ENCODE measurements at regions not wholly inside any gene's neighbourhood (a gene's known extent, or its start where the extent isn't known, plus 50 kb on each side); places are given as distances from the start of the nearest gene placed in this dataset.

- no peak for TF ChIP-seq CTCF (IDR thresholded peaks at IDR 0.05)
- H3K9me3 ChIP-seq = no peaks in the 10 kb centered on the region
- H3K36me3 ChIP-seq = no peaks in the 10 kb centered on the region
- H3K27ac ChIP-seq = no peak overlapping the region
- H3K27me3 ChIP-seq = no peaks in the 10 kb centered on the region
- H3K4me1 ChIP-seq (ENCODE audit: control insufficient read depth in 1 of 2, insufficient read depth in 1 of 2, low read depth in 1 of 2, low read length in 1 of 2) = no peaks in the 10 kb centered on the region
- H3K4me3 ChIP-seq (ENCODE audit: low read depth in 1 of 2, low read length in 1 of 2) = no peak overlapping the region
Observed at GRCh38 chr3:181333394-181333793, 343.9 kb upstream of the DNAJC19 start.

- Histone ChIP-seq H3K27ac (no peak overlapping the region), H3K4me1 (ENCODE audit: control insufficient read depth in 1 of 2, insufficient read depth in 1 of 2, low read depth in 1 of 2, low read length in 1 of 2) (no peaks in the 10 kb centered on the region), H3K9me3 (no peaks in the 10 kb centered on the region), H3K36me3 (no peaks in the 10 kb centered on the region), H3K4me3 (ENCODE audit: low read depth in 1 of 2, low read length in 1 of 2) (no peak overlapping the region), H3K27me3 (no peaks in the 10 kb centered on the region)
- TF ChIP-seq CTCF (IDR thresholded peaks at IDR 0.05) = no peak
Observed at GRCh38 chr3:181330821-181331563, 341.5 kb upstream of the DNAJC19 start.

- no peaks in the 10 kb centered on the region for H3K36me3 ChIP-seq
- no peaks in the 10 kb centered on the region for H3K9me3 ChIP-seq
- no peaks in the 10 kb centered on the region for H3K27me3 ChIP-seq
- no peak overlapping the region for H3K27ac ChIP-seq
- TF ChIP-seq CTCF (IDR thresholded peaks at IDR 0.05) = no peak
- H3K4me1 ChIP-seq (ENCODE audit: control insufficient read depth in 1 of 2, insufficient read depth in 1 of 2, low read depth in 1 of 2, low read length in 1 of 2) = no peaks in the 10 kb centered on the region
- no peak overlapping the region for H3K4me3 ChIP-seq (ENCODE audit: low read depth in 1 of 2, low read length in 1 of 2)
Observed at GRCh38 chr3:181330257-181330656, 340.7 kb upstream of the DNAJC19 start.

- no peaks in the 10 kb centered on the region for H3K36me3 ChIP-seq
- H3K4me3 ChIP-seq (ENCODE audit: low read depth in 1 of 2, low read length in 1 of 2) = no peak overlapping the region
- H3K27ac ChIP-seq = no peak overlapping the region
- H3K4me1 ChIP-seq (ENCODE audit: control insufficient read depth in 1 of 2, insufficient read depth in 1 of 2, low read depth in 1 of 2, low read length in 1 of 2) = no peaks in the 10 kb centered on the region
- no peaks in the 10 kb centered on the region for H3K9me3 ChIP-seq
- TF ChIP-seq CTCF (IDR thresholded peaks at IDR 0.05) = no peak
- H3K27me3 ChIP-seq = no peaks in the 10 kb centered on the region
Observed at GRCh38 chr3:181329024-181329423, 339.5 kb upstream of the DNAJC19 start.

- H3K4me1 ChIP-seq (ENCODE audit: control insufficient read depth in 1 of 2, insufficient read depth in 1 of 2, low read depth in 1 of 2, low read length in 1 of 2) = no peaks in the 10 kb centered on the region
- no peaks in the 10 kb centered on the region for H3K36me3 ChIP-seq
- no peak overlapping the region for H3K4me3 ChIP-seq (ENCODE audit: low read depth in 1 of 2, low read length in 1 of 2)
- no peaks in the 10 kb centered on the region for H3K27me3 ChIP-seq
- no peaks in the 10 kb centered on the region for H3K9me3 ChIP-seq
- H3K27ac ChIP-seq = no peak overlapping the region
- no peak for TF ChIP-seq CTCF (IDR thresholded peaks at IDR 0.05)
Observed at GRCh38 chr3:181328346-181328745, 338.8 kb upstream of the DNAJC19 start.
